GM12892 (cell line): ENCODE measurements at regions not wholly inside any gene's neighbourhood (a gene's known extent, or its start where the extent isn't known, plus 50 kb on each side); places are given as distances from the start of the nearest gene placed in this dataset.

Source experiments
- DNase-seq: peaks from one replicate; pipeline ENCODE4 v3.0.0; 2011; ENCODE audit not compliant: insufficient read length
- FAIRE-seq: peaks from 2 replicates; lab custom pipeline; 2011; peaks lifted over from hg19 to GRCh38; lab: Jason Lieb, UNC
- POLR2A ChIP-seq: IDR thresholded peaks from 2 replicates; pipeline ENCODE4 v1.6.1; 2011; ENCODE audit warnings: low read depth, low read length, control low read depth
- POLR2AphosphoS5 ChIP-seq: IDR thresholded peaks from 2 replicates; pipeline ENCODE4 v1.6.1; 2011; ENCODE audit warnings: low read depth, low read length, control low read depth
- TAF1 ChIP-seq: IDR thresholded peaks from 2 replicates; pipeline ENCODE4 v1.6.1; 2011; ENCODE audit warnings: low read depth, mild to moderate bottlenecking, control low read depth, low read length, borderline replicate concordance

GRCh38 chr15:79516646-79517045 lies 84.5 kb downstream of the MINAR1 start:
- DNase-seq (no peak), FAIRE-seq (no peak)
- TF ChIP-seq POLR2A (no peak), POLR2AphosphoS5 (no peak), TAF1 (no peak)

- DNase-seq = no peak
- TF ChIP-seq POLR2A = no peak
- no peak for TF ChIP-seq TAF1
- no peak for TF ChIP-seq POLR2AphosphoS5
- FAIRE-seq = no peak
These were observed 87.5 kb downstream of the MINAR1 start for GRCh38 chr15:79519628-79520027.

GRCh38 chr15:79520654-79521053 lies 88.5 kb downstream of the MINAR1 start:
- FAIRE-seq (no peak), DNase-seq (no peak)
- TF ChIP-seq POLR2A = no peak
- no peak for TF ChIP-seq POLR2AphosphoS5
- no peak for TF ChIP-seq TAF1

GRCh38 chr15:79522656-79523055 lies 90.5 kb downstream of the MINAR1 start:
- FAIRE-seq (no peak), DNase-seq (no peak)
- TF ChIP-seq TAF1 (no peak), POLR2A (no peak), POLR2AphosphoS5 (no peak)

GRCh38 chr15:79523266-79523665 lies 91.1 kb downstream of the MINAR1 start:
- TF ChIP-seq POLR2AphosphoS5 (no peak), TAF1 (no peak), POLR2A (no peak)
- FAIRE-seq = no peak
- DNase-seq = no peak

- FAIRE-seq (no peak), DNase-seq (no peak)
- TF ChIP-seq POLR2A (no peak), POLR2AphosphoS5 (no peak), TAF1 (no peak)
These were observed 92.4 kb downstream of the MINAR1 start for GRCh38 chr15:79524531-79524930.

GRCh38 chr15:79526376-79526775 lies 94.2 kb downstream of the MINAR1 start:
- TF ChIP-seq TAF1 = no peak
- TF ChIP-seq POLR2A = no peak
- TF ChIP-seq POLR2AphosphoS5 = no peak
- no peak for FAIRE-seq
- no peak for DNase-seq

GRCh38 chr15:79527821-79528220 lies 95.7 kb downstream of the MINAR1 start:
- TF ChIP-seq POLR2A = no peak
- TF ChIP-seq TAF1 = no peak
- no peak for TF ChIP-seq POLR2AphosphoS5
- DNase-seq = no peak
- FAIRE-seq = no peak

GRCh38 chr15:79529157-79529785 lies 97.1 kb downstream of the MINAR1 start:
- DNase-seq (no peak), FAIRE-seq (no peak)
- TF ChIP-seq TAF1 = no peak
- no peak for TF ChIP-seq POLR2A
- no peak for TF ChIP-seq POLR2AphosphoS5

GRCh38 chr15:79535536-79535935 lies 103.4 kb downstream of the MINAR1 start:
- no peak for DNase-seq
- no peak for FAIRE-seq
- TF ChIP-seq POLR2AphosphoS5 (no peak), TAF1 (no peak), POLR2A (no peak)

GRCh38 chr15:79538527-79538926 lies 106.4 kb downstream of the MINAR1 start:
- no peak for FAIRE-seq
- no peak for DNase-seq
- TF ChIP-seq POLR2A = no peak
- TF ChIP-seq POLR2AphosphoS5 = no peak
- no peak for TF ChIP-seq TAF1

- TF ChIP-seq TAF1 (no peak), POLR2A (no peak)
- no peak for FAIRE-seq
- DNase-seq = no peak
These were observed 107.3 kb downstream of the MINAR1 start for GRCh38 chr15:79539401-79539800.
